SH-SY5Y (cell line): ENCODE measurements at regions not wholly inside any gene's neighbourhood (a gene's known extent, or its start where the extent isn't known, plus 50 kb on each side); places are given as distances from the start of the nearest gene placed in this dataset.

Experiments
- GATA2 ChIP-seq: IDR thresholded peaks from 2 replicates; pipeline ENCODE4 v1.6.1; 2011; ENCODE audit warnings: mild to moderate bottlenecking, low read depth, low read length
- GATA3 ChIP-seq: IDR thresholded peaks from 2 replicates; pipeline ENCODE4 v1.6.1; 2011; ENCODE audit warnings: low read depth, mild to moderate bottlenecking, low read length, moderate library complexity

- no peak for TF ChIP-seq GATA2
- TF ChIP-seq GATA3, result no peak
These were observed 139.2 kb upstream of the HS3ST2 start for GRCh38 chr16:22674832-22675191.

DNA sequence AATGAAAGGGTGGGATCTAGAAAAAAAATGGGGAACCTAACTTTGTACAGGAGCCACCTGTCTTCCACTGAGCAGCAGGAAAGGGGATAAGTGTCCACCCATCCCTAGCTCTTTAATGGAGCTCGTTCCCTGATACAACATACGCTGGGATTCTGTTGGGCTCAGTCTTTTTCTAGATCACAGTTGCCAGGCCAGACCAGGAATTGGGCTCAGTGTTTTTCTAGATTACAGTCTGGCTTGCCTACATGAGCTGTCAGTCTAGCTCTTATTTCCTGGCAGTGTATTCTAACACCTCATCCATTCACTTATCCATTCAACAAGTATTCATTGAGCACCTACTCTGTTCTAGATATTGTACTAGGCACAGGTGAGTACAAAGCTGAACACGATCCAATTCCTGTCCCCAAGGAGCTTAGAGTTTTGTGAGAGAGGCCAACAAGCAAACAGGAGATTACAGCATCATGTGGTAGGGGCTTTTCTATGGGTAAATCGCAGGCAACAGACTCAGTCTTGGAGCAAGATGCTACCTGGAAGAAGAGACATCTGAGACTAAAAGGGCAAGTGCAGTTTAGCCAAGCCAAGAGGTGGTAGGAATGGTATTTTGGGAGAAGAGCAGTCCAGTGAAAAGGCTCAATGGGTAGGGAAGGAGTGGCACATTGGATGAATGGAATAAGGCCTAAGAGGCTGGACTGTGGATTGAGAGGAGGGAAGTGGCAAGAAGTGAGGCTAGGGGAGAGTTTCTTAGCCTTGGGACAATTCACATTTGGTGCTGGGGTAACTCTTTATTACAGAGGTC, 138.0 kb upstream of the HS3ST2 start:
- TF ChIP-seq GATA3 (no peak), GATA2 (no peak)

DNA sequence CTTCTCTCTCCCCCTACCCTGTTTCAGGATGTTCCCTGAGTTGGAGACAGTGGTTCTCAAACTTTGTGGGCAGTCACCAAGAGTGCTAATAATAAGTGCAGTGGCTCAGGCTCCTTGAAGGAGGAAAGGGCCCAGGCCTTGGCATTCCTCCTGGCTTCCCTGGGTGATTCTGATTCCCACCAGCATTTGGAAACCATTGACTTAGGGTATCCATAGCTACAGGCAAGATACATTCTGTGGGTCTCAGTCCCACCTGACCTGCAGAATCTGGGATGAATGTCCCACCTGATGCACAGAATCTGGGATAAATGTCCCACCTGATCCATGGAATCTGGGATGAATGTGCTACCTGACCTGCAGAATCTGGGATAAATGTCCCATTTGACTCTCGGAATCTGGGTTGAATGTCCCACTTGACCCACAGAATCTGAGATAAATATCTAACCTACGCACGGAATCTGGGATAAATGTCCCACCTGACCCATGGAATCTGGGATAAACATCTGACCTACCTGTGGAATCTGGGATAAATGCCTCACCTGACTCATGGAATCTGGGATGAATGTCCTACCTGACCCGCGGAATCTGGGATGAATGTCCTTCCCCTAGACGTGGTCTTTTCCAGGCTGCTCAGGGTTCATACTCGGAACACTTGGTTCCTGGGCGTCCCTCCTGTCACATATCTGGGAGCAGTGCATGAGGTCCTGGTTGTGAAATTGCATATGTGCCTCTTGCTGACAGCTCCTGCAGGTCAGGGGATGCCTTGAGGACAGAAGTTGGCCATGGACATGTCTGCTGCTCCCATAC, 136.7 kb upstream of the HS3ST2 start:
- TF ChIP-seq GATA3 (no peak), GATA2 (no peak)

DNA sequence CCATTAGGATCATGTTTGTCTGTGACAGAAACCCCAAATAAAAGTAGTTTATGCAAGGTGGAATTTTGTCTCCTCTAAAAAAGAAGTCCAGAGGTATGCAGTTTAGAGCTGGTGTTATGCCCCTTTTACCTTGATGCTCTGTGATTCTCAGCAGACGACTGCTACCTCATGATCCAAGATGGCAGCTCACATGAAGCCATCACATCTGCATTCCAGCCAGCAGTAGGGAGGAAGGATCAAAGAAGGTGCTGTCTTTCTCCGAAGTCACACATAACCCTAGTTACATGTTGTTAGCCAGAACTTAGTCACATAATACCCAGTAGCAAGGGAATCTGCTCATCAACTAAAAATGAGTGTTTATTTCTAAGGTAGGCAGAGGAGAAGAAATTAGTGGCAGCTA, 135.7 kb upstream of the HS3ST2 start:
- TF ChIP-seq GATA2 (no peak), GATA3 (no peak)

DNA sequence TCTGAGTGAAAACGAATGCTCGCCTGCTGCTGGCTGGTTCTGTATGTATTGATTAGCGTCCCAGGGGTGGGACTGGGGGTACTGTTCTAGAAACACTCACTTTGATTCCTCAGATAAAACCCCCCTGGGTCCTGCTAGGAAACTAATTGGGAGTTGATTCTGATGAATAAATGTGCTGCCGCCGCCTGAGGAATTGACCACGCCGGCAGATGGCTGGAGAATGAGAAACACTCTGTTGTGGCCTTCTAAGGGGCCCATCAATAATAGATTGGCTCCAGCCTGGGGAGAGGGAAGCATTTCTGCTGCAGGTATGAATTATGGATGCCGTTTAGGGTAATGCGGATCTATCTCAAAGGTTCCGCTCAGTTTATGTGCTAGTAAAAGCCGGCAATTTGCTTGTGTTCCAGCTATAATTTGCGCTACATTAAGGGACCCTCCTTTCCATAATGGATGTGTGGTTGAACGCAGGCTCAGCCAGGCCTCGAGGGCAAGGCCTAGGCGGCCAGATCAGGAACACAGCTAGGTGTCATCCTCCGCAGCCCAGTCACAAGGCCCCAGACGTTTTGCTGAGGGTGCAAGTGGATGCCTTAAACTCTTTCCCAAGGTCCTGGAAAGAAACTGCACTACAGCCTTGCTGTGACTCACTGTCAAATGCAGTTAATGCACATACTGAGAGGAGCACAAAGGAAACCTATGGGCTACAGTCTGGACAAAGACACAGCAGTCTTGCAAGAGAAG, 132.2 kb upstream of the HS3ST2 start:
- TF ChIP-seq GATA2, result no peak
- no peak for TF ChIP-seq GATA3

DNA sequence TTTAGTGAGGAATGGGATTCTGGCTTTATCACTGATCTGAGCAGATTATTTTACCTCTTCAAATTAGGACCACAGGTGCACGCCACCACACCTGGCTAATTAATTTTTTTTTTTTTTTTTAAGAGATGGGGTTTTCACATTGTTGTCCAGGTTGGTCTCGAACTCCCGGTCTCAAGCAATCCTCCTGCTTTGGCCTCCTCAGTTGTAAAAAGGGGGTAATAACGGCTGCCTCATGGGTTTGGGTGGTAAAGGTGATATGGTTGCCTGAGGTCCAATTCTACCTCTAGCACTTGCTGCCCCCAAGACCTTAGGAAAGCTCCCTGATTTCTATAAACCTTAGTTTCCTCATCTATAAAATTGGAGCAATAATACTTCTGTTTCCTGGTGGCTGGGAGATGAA, 130.7 kb upstream of the HS3ST2 start:
- TF ChIP-seq GATA2, result no peak
- no peak for TF ChIP-seq GATA3

DNA sequence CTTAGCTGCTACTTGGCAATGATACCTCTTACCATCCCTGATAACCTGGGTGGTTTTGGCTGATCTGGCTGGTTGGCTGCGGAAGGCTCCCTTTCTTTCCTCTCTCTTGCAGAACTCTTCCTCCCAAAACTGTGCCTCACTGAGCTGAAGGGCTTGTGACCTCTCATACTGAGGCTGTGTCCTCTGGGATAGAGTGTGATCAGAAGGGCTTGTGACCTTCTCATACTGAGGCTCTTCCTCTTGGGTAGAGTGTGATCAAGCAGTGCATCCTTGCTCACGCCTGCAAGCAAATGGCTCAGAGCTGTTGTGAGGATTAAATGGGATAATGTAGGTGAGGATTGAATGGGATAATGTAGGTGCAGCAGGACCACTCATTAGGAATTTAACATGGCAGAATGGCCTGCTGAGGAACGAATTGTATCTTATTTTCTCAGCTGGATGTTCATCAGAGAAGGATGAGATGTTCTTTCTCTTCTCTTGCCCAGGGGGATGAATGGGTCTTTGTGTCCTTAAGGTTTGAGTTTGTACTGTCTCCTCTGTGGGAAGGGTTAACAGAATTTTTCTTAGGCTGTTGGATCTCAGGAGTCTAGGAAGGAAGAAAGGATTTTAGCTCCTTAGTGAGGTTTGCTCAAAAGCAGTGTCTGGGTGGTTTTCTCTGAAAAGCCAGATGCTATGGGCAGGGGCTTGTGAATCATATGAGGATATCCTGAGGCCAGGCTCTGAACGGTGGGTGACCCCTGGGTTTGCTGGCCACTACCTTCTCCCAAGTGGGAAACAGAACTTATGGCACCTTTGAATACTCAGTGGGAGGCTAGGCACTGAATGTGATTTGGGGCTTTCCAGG, 130.0 kb upstream of the HS3ST2 start:
- TF ChIP-seq GATA2, result no peak
- no peak for TF ChIP-seq GATA3

DNA sequence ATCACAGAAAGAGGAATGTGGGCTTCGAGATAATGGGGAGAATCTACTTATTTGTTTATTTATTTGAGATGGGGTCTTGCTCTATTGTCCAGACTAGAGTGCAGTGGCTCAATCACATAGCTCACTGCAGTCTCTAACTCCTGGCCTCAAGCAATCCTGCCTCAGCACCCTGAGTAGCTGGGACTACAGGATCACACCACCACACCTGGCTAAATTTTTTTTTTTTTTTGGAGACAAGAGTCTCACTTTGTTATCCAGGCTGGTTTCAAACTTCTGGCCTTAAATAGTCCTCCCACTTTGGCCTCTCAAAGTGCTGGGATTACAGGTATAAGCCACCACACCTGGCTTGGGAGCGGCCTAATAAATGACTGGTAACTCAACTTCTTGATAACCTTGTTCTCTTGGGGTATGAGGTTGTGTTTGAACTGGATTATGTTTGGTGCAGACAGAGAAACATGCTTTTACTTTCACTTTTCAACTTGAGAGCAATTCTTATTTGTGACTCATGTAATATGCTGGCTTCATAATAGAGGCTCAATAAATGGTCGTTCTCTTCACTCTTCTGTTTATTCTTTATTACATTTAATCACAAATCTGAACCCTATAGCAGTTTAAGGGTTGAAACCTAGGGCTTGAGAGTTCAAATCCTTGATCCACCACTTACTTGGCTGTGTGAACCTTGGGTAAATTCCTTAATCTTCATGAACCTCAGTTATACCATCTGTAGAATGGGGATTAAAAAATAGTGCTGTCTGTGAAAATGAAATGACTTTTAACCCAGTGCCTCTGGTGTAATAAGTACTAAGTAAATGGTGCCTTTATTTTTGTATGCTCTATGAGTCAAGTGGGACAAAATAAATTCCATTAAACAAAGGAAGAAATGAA, 129.1 kb upstream of the HS3ST2 start:
- TF ChIP-seq GATA2 (no peak), GATA3 (no peak)

- TF ChIP-seq GATA3, result no peak
- no peak for TF ChIP-seq GATA2
These were observed 128.5 kb upstream of the HS3ST2 start for GRCh38 chr16:22685459-22685830.

DNA sequence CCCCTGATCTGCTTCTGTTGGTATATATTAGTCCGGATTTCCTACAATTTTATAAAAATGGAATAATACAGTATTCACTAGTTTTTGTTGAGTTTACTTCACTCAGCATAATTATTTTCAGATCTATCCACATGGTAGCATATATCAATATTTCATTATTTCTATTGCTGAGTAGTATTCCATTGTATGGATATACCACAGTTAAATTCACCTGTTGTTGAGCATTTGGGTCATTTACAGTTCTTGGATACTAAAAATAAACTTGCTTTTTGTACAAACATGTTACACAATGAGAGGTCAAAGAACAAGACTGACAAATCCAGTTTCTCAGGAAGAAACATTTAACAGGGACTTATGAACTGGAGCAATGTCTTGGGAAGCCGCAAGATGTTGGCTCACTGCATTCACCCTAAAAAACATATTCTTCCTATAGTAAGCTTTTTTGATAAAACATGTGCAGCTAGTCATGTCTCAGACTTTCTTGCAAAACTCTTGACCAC, 126.9 kb upstream of the HS3ST2 start:
- no peak for TF ChIP-seq GATA3
- no peak for TF ChIP-seq GATA2

DNA sequence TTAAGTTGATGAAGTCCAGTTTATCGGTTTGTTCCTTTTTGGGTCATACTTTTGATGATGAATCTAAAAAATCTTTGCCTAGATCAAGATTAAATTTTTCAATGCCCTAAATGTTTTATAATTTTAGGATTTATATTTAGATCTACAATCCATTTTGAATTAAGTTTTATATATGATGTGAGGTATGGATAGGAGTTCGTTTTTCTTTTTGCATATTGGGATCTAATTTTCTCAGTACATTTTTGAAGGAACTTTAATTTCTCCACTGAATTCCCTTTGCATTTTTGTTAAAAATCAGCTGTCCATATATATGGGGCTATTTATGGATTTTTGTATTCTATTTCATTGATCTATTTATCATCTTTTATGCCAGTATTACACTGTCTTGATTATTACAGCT, 125.5 kb upstream of the HS3ST2 start:
- no peak for TF ChIP-seq GATA2
- TF ChIP-seq GATA3, result no peak

DNA sequence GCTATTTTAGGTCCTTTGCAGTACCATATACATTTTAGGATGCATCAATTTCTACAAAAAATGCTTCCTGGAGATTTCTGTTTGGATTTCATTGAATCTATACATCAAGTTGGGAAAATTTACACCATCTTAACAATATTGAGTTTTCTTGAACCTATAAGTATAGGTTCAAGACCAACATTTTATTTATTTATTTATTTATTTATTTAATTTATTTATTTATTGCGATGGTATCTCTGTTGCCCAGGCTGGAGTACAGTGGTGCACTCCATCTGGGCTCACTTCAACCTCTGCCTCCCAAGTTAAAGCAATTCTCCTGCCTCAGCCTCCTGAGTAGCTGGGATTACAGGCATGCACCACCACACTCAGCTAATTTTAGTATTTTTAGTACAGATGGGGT, 125.0 kb upstream of the HS3ST2 start:
- TF ChIP-seq GATA3 (no peak), GATA2 (no peak)

GRCh38 chr16:22691335-22691734, 122.6 kb upstream of the HS3ST2 start:
- TF ChIP-seq GATA2 (no peak), GATA3 (no peak)

DNA sequence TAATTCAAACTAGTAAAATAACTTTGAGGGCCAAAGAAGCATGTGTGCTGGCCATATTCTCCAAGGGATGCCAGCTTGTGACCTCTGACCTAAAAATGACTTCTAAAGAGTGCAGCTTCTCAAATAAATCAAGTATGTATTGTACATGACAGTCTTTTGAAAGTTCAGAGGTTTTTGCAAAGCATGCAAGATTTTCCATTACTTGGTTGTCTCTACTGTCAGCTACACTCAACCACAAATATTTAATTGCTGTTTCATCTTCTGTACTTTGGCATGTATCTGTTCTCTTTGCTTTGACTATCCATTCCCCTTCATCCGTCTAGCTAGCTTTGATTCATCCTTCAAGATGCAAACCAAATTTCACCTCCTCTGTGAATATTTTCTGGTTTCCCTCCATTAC, 121.9 kb upstream of the HS3ST2 start:
- TF ChIP-seq GATA3, result no peak
